ENCODE measurements at regions not wholly inside any gene's neighbourhood (a gene's known extent, or its start where the extent isn't known, plus 50 kb on each side); places are given as distances from the start of the nearest gene placed in this dataset.

- no peaks in the 10 kb centered on the region; a peak in 1 of 7 replicates for H3K36me3 Mint-ChIP-seq (ENCODE audit: insufficient read depth in 1 of 3, low read depth in 3 of 3)
- H3K4me2 ChIP-seq (ENCODE audit: insufficient read depth, insufficient read length, low read length) = no peak overlapping the region
Observed at GRCh38 chr6:1481286-1481685, 91.9 kb downstream of the FOXF2 start.

More at GRCh38 chr6:1481286-1481685, 91.9 kb downstream of the FOXF2 start:
- Mint-ChIP-seq H3K4me3 (no peak overlapping the region), H3K4me1 (peaks cover 0 to 9% of the 10 kb centered on the region in 2 experiments; a peak in 2 of 4 replicates), H3K27ac (peak overlapping the region in 1 of 3 experiments; percentile 82; a peak in 1 of 7 replicates), H3K9me3 (no peaks in the 10 kb centered on the region; a peak in 2 of 5 replicates), H3K27me3 (ENCODE audit: low read depth) (peaks cover 5% of the 10 kb centered on the region; the same call in 1 of the 2 replicates)
- H2BK12ac ChIP-seq (ENCODE audit: insufficient read length, low read depth, low read length) = no peak overlapping the region
- no peaks in the 10 kb centered on the region for H4K20me1 ChIP-seq (ENCODE audit: control insufficient read depth, insufficient read depth, insufficient read length)
- H2AFZ ChIP-seq (ENCODE audit: low read length) = no peak overlapping the region
- no peaks in the 10 kb centered on the region for H3K23me2 ChIP-seq (ENCODE audit: insufficient read length, low read depth, low read length, poor library complexity, severe bottlenecking)
- H3K56ac ChIP-seq (ENCODE audit: insufficient read length, low read depth, low read length) = no peak overlapping the region
- H3K9ac ChIP-seq (ENCODE audit: extremely low read depth, insufficient read length, low read length) = no peak overlapping the region
- no peak overlapping the region for H3T11ph ChIP-seq (ENCODE audit: low read length)
- H4K91ac ChIP-seq (ENCODE audit: insufficient read length, low read depth, low read length) = no peak overlapping the region
- H3K27me3 ChIP-seq (ENCODE audit: insufficient read depth, low read length) = no peaks in the 10 kb centered on the region
- H3K9me3 ChIP-seq (ENCODE audit: control insufficient read depth, low read depth, low read length) = no peaks in the 10 kb centered on the region
- TF ChIP-seq, protein P1, sequence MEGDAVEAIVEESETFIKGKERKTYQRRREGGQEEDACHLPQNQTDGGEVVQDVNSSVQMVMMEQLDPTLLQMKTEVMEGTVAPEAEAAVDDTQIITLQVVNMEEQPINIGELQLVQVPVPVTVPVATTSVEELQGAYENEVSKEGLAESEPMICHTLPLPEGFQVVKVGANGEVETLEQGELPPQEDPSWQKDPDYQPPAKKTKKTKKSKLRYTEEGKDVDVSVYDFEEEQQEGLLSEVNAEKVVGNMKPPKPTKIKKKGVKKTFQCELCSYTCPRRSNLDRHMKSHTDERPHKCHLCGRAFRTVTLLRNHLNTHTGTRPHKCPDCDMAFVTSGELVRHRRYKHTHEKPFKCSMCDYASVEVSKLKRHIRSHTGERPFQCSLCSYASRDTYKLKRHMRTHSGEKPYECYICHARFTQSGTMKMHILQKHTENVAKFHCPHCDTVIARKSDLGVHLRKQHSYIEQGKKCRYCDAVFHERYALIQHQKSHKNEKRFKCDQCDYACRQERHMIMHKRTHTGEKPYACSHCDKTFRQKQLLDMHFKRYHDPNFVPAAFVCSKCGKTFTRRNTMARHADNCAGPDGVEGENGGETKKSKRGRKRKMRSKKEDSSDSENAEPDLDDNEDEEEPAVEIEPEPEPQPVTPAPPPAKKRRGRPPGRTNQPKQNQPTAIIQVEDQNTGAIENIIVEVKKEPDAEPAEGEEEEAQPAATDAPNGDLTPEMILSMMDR (conservative IDR thresholded peaks at IDR 0.05) = no peak
- no peak overlapping the region for H3K14ac ChIP-seq (ENCODE audit: insufficient read depth, low read length)
- H4K8ac ChIP-seq (replicated peaks; ENCODE audit: insufficient read length, low read depth, low read length) = no peak overlapping the region
- 0 out of 2 replicates have a peak, but pooled peaks cover 2% of the 10 kb centered on the region for H3K4me1 ChIP-seq (ENCODE audit: insufficient read depth, low read length)
- no peak overlapping the region for H2BK120ac ChIP-seq (ENCODE audit: low read depth, low read length, poor library complexity, severe bottlenecking)
- DNase-seq = no peak
- H2BK15ac ChIP-seq (ENCODE audit: low read depth, low read length) = no peak overlapping the region
- no peak overlapping the region for H3K27ac ChIP-seq (ENCODE audit: insufficient read length, low read depth, low read length)
- H4K5ac ChIP-seq (ENCODE audit: insufficient read length, low read depth, low read length) = no peak overlapping the region
- no peak overlapping the region for H2AK5ac ChIP-seq (ENCODE audit: insufficient read length, low read length)
- no peak overlapping the region for H3K4ac ChIP-seq (ENCODE audit: low read depth, low read length)
- WGBS (ENCODE audit: extremely low coverage, insufficient read length, low lambda C conversion rate) = no CpG with 5 or more reads among the region's 1 CpG
- no peak overlapping the region for H2BK5ac ChIP-seq (ENCODE audit: insufficient read length, low read length)
- H3K23ac ChIP-seq (ENCODE audit: insufficient read length, low read depth, low read length) = no peak overlapping the region
- H3K79me1 ChIP-seq (ENCODE audit: insufficient read depth, low read depth, low read length, poor library complexity, severe bottlenecking) = no peaks in the 10 kb centered on the region
- no peak overlapping the region for H3K18ac ChIP-seq (ENCODE audit: insufficient read length, low read depth, low read length)
- no peak overlapping the region for H2BK20ac ChIP-seq (ENCODE audit: low read depth, low read length, poor library complexity, severe bottlenecking)
- H3K79me2 ChIP-seq (ENCODE audit: insufficient read depth, low read length) = no peaks in the 10 kb centered on the region

All from H9 (cell line).